Activated naive CD8-positive, alpha-beta T cell treated with anti-CD3 and anti-CD28 coated beads, Interleukin-2, amount 10 ng/mL, durations not matched to agents 7 days and 5 days (primary cell): ENCODE measurements at regions not wholly inside any gene's neighbourhood (a gene's known extent, or its start where the extent isn't known, plus 50 kb on each side); places are given as distances from the start of the nearest gene placed in this dataset.

Source experiments
- ATAC-seq: fragments of 150-1000 bp; cut with Tn5 transposase; one replicate; pipeline ENCODE4 v1.10.0; 2021; ENCODE audit warnings: low read depth, moderate library complexity
- POLR2A ChIA-PET: fragments of 350-600 bp; sonication (Branson Sonifier 250); formaldehyde crosslinking; loops from one replicate; lab custom pipeline; 2021; ENCODE audit warnings: antibody characterized with exemption; lab: Charles Lee
- DNase-seq: peaks from one replicate; pipeline ENCODE4 v3.0.0; 2021
- H3K27ac Mint-ChIP-seq: one replicate; pipeline ENCODE4 v1.8.0; 2022; ENCODE audit warnings: mild to moderate bottlenecking, mixed read lengths
- H3K27me3 Mint-ChIP-seq: one replicate; pipeline ENCODE4 v1.8.0; 2022; ENCODE audit warnings: mild to moderate bottlenecking, moderate library complexity, mixed read lengths
- H3K36me3 Mint-ChIP-seq: one replicate; pipeline ENCODE4 v1.8.0; 2021; ENCODE audit warnings: mild to moderate bottlenecking, mixed read lengths
- H3K4me1 Mint-ChIP-seq: one replicate; pipeline ENCODE4 v1.8.0; 2021; ENCODE audit warnings: mixed read lengths
- H3K4me3 Mint-ChIP-seq: one replicate; pipeline ENCODE4 v1.8.0; 2022; ENCODE audit warnings: mild to moderate bottlenecking, moderate library complexity, mixed read lengths
- H3K9me3 Mint-ChIP-seq: one replicate; pipeline ENCODE4 v1.8.0; 2021; ENCODE audit warnings: mixed read lengths

DNA sequence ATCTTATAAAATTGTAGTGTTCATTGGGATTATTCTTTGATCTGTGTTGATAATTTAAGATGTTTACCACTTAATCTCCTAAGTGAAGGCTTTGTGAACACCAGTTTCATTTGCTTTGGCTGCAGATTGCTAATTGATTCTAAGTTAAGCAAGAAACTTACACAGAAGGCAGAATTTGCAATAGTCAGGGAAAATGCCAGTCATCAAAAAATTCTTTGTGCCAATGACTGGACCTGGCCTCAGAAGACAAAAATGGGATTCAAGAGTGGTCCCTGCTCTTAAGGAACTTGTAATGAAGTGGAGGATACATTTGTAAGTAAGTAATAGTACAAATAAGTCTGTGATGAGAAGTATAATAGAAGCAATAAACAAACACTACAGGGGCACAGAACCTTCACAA, 63.3 kb upstream of the EXOC2 start:
- DNase-seq, result no peak
- H3K27ac Mint-ChIP-seq, result no peak overlapping the region
- H3K9me3 Mint-ChIP-seq, result no peaks in the 10 kb centered on the region
- peaks cover 9% of the 10 kb centered on the region for H3K27me3 Mint-ChIP-seq
- no peaks in the 10 kb centered on the region for H3K36me3 Mint-ChIP-seq
- no peak for ATAC-seq
- POLR2A ChIA-PET, result no interaction called here
- no peak overlapping the region for H3K4me3 Mint-ChIP-seq
- H3K4me1 Mint-ChIP-seq, result peaks cover 2% of the 10 kb centered on the region

DNA sequence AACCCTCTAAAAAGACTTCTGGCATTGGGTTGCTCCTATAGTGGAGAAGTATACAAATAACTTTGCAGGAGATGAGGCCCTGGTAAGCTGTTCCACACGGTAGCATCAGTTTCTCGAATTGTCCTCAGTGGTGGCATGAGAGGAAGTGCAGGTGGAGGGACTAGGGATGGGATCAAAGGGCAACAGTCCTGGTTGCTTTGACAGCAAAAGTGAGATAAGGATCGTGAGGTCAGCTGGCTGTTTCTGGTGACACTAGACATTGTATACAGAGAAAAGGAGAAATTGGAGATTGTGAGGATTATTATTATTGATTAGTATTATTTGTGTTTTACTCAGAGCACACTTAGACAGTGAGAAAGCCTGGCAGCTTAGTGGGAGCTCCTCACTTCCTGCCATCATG, 61.3 kb upstream of the EXOC2 start:
- Mint-ChIP-seq H3K4me1 (peaks cover 2% of the 10 kb centered on the region), H3K9me3 (no peaks in the 10 kb centered on the region), H3K36me3 (no peaks in the 10 kb centered on the region), H3K27ac (no peak overlapping the region), H3K27me3 (peaks cover 9% of the 10 kb centered on the region), H3K4me3 (no peak overlapping the region)
- no peak for DNase-seq
- POLR2A ChIA-PET, result no interaction called here
- ATAC-seq, result no peak

DNA sequence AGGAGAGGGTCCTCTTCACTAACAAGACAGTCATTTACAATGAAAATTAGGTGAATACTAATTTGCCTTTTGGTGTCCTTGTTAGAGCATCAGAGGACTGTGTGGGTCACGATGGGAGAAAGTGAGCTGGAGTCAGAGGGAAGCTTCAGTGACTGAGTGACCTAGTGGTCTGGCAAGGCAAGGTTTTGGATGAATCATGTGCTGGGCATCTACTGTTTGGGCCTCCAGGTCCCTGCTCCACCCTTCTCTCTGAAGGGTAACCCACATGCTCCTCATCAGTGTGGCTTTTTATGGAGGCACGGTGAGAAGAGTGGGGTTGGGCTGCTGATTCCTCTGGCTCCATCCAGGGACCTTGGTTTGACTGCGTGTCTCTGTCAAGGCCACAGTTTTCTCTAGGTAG, 60.5 kb upstream of the EXOC2 start:
- no peak overlapping the region for H3K4me3 Mint-ChIP-seq
- POLR2A ChIA-PET, result no interaction called here
- no peak for DNase-seq
- no peak overlapping the region for H3K27ac Mint-ChIP-seq
- H3K4me1 Mint-ChIP-seq, result peaks cover 2% of the 10 kb centered on the region
- ATAC-seq, result no peak
- H3K27me3 Mint-ChIP-seq, result peaks cover 9% of the 10 kb centered on the region
- H3K9me3 Mint-ChIP-seq, result no peaks in the 10 kb centered on the region
- no peaks in the 10 kb centered on the region for H3K36me3 Mint-ChIP-seq

DNA sequence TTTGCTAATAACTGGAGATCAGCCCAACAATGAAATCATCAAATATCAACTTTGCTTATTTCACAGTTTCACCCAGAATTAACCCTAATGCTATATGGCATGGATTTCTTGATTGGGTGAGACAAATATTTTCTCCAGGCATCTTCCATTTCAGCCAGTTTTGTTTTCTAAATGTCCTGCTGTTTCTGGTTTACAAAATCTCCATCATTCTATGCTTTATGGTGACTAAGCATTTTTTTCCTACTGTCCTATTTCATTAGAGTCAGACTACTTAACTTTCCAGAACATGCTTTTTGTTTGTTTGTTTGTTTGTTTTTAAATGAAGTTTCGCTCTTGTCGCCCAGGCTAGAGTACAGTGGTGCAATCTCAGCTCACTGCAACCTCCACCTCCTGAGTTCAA, 59.5 kb upstream of the EXOC2 start:
- no peak for DNase-seq
- peaks cover 2% of the 10 kb centered on the region for H3K4me1 Mint-ChIP-seq
- H3K36me3 Mint-ChIP-seq, result no peaks in the 10 kb centered on the region
- H3K27ac Mint-ChIP-seq, result no peak overlapping the region
- no peak overlapping the region for H3K4me3 Mint-ChIP-seq
- peaks cover 9% of the 10 kb centered on the region for H3K27me3 Mint-ChIP-seq
- POLR2A ChIA-PET, result no interaction called here
- ATAC-seq, result no peak
- no peaks in the 10 kb centered on the region for H3K9me3 Mint-ChIP-seq

DNA sequence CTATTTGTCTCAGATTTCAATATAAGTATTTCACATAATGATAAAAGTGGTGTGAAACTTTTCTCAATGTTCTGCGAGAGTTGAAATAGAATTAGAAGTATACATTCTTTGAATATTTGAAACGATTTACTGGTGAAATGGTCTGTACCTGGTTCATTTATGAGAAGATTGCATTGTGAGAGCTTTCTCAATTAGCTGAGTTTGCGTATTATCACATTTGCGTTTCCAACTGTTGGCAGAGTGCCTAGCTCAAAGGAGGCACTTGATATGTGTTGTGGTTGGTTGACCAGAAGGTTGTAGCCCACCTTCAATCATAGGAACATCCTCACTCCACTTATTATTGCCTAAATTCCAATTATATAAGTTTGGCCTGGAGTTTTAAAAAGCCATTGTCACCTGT, 58.8 kb upstream of the EXOC2 start:
- H3K9me3 Mint-ChIP-seq, result no peaks in the 10 kb centered on the region
- no peak overlapping the region for H3K4me3 Mint-ChIP-seq
- DNase-seq, result no peak
- peaks cover 9% of the 10 kb centered on the region for H3K27me3 Mint-ChIP-seq
- no peak for ATAC-seq
- POLR2A ChIA-PET, result no interaction called here
- H3K4me1 Mint-ChIP-seq, result peaks cover 2% of the 10 kb centered on the region
- no peaks in the 10 kb centered on the region for H3K36me3 Mint-ChIP-seq
- H3K27ac Mint-ChIP-seq, result no peak overlapping the region

DNA sequence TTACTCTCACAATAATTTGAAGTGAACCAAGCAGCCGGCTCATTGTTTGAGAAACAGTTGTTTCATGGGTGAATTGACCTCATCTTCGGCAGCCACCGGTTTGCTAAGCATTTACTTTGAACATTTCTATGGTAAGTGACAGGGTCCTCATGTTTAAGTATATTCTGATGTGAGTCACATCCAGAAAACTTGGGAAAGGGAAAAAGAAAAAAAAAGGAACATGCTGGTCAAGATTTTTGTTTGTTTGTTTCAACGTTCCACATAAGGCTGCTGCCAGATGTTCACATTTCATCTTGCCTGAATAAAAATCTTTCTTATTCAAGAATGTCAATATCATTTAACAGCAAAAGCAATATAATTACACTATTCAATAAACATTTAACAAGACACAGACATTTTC, 55.0 kb upstream of the EXOC2 start:
- Mint-ChIP-seq H3K27ac (no peak overlapping the region), H3K4me1 (no peaks in the 10 kb centered on the region), H3K36me3 (no peaks in the 10 kb centered on the region), H3K27me3 (peaks cover 2% of the 10 kb centered on the region), H3K9me3 (no peaks in the 10 kb centered on the region), H3K4me3 (no peak overlapping the region)
- ATAC-seq, result no peak
- no peak for DNase-seq
- POLR2A ChIA-PET, result no interaction called here

DNA sequence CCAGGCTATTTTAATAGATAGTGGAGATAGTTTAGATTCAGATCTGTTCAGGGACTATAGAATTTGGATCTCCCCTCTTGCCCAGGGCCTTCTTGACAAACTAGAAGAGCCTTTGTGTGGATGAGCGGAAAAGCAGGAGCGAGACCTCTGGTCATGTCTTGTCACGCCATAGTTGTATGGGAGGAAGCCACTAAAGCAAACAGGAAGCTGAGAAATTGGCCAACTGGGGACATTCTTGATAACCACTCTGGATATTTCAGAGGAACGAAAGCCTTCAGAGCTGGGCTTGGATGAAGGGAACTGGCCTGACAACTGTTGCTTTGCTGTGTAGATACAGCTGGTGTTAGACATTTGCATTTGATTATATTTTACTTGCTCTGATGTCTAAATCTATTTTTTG, 54.1 kb upstream of the EXOC2 start:
- POLR2A ChIA-PET, result no interaction called here
- no peaks in the 10 kb centered on the region for H3K4me1 Mint-ChIP-seq

DNA sequence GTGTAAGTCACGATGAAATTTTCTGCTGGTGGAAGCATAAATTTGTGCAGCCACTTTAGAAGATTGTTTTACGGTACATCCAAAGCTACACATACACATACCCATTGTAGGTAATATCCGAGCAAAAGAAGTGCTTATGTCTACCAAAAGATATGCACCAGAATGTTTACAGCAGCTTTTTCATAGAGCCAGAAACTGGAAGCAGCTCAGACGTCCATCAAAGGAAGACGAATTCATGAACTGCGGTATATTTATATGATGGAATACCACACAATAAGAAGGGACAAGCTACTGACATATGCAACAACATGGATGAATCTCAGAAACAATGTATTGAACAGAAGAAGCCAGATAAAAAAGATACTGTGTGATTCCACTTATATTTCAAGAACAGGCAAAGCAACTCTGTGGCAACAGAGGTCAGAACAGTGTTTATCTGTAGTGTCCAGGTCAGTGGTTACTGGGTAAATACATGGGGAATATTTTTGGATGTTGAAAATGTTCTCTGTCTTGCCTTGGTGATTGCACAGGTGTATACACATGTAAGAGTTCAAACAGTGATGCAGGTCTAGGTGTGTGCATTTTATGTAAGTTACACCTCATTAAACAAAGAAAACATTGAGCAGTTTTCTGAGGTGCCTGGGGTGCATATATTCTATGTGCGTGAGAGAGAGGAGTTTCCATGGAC, 51.9 kb upstream of the EXOC2 start:
- ATAC-seq (no peak), DNase-seq (no peak)
- POLR2A ChIA-PET, result no interaction called here
- Mint-ChIP-seq H3K36me3 (no peaks in the 10 kb centered on the region), H3K27me3 (no peaks in the 10 kb centered on the region), H3K27ac (no peak overlapping the region), H3K4me1 (no peaks in the 10 kb centered on the region), H3K4me3 (no peak overlapping the region), H3K9me3 (no peaks in the 10 kb centered on the region)

More for the DNA sequence above, 54.1 kb upstream of the EXOC2 start:
- no peak overlapping the region for H3K27ac Mint-ChIP-seq
- DNase-seq, result no peak
- ATAC-seq, result no peak
- no peaks in the 10 kb centered on the region for H3K36me3 Mint-ChIP-seq
- no peak overlapping the region for H3K4me3 Mint-ChIP-seq
- no peaks in the 10 kb centered on the region for H3K9me3 Mint-ChIP-seq
- H3K27me3 Mint-ChIP-seq, result peaks cover under 1% of the 10 kb centered on the region

DNA sequence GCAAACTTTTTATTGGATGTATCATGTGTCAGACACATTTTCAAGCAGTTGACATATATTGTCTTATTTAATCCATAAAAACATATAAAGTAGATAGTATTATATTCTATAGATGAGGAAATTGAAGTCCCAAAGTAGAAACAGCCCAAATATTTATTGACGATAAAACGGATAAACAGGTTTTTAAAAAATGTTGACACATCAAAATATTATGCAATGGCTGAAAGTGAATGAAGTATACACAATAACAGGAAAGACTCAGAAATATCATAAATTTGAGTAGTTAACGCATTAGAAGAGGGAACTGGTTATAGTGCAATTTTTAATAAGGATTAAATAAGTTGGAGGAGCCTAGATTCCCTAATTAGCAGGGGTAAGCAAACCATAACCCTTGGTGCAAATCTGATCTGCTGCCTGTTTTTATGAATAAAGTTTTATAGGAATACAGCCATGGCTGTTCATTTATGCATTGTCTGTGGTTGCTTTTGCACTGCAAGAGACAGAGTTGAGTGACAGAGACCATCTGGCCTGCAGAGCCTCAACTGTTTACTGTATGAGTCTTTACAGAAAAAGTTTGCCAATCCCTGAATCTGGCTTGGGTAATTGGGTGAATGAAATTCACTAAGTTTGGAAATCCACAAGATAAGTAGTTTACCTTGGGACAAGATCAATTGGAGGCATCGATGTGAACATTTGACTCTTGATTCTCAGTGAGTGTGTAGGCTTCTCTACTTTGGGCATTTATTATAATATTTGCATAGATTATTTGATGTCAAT, 50.6 kb upstream of the EXOC2 start:
- Mint-ChIP-seq H3K27me3 (peaks cover 6% of the 10 kb centered on the region), H3K4me3 (no peak overlapping the region), H3K4me1 (no peaks in the 10 kb centered on the region), H3K9me3 (no peaks in the 10 kb centered on the region), H3K36me3 (no peaks in the 10 kb centered on the region), H3K27ac (no peak overlapping the region)
- no peak for ATAC-seq
- POLR2A ChIA-PET, result no interaction called here
- DNase-seq, result no peak
